NCI-H146 treated with DMSO at 0.1 percent for 48 hours (cell line): ENCODE measurements at regions not wholly inside any gene's neighbourhood (a gene's known extent, or its start where the extent isn't known, plus 50 kb on each side); places are given as distances from the start of the nearest gene placed in this dataset.
"Not testable (repeated sequence)": the region's sequence is repeated elsewhere in the genome, so short reads cannot be mapped to it uniquely, and the experiment has no call there.

Experiments used
- DNase-seq: peaks from one replicate; lab custom pipeline; 2025; ENCODE audit not compliant: unreplicated experiment; lab: John Stamatoyannopoulos, UW

DNA sequence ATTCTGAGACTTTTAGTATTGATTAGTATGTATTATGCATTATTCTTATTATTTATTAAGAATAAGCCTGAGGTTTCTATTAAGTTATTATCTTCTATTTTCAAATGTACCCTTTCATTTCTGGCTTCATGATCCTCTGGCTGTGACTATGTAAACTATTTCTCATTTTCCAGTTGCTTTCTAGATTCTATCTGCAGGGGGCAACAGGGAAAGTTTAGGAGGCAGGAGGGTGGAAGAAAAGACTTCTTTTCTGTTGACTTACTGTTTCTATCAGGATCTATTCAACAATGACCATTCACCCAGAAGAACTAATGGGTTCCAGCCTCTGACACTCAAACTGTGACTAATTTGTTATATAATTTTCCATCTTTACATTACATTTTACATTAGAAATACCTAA is 653.4 kb upstream of the FSHR start:
- DNase-seq, result no peak

DNA sequence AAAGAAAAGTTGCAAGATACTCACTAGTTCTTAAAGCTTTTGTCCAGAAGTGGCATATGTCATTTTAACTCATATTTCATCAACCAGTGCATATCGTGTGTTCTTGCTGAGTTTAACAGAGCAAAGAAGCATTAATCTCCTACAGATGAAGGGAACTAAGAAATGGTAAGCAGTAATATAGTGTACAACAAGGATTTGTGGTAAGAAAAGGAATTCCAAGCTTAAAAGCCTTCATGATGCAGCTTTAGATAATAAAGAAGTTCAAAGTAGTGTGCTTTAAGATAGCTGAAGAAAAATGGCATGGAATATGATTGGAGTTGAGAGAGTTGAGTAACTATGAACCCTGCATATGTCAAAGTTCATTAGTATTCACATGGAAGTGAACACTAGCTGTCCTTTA is 649.8 kb upstream of the FSHR start:
- DNase-seq, result no peak

DNA sequence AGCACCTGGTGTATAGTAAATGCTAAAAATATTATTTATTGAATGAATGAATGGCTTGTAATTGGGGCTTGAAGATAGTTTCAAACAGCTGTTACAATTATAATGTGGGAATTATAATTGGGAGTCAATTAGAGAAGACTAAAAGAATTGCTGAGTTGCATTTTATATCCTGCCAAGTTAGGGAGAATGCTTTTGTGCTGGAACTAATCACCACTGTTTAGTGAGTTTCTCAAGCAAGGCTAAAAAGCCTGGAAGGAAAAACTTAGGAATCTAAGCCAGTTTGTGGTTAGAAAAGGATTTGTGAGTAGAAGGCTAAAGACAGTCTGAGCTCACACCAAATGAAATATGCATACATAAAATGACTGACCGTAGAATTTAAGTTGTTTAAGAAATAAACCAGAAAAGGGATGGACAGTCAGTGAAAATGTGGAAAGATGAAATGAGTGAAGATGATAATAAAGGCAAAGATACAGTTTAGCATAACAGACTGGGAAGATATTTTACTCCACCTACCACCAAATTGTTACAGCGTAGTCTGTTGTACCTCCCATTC is 647.7 kb upstream of the FSHR start:
- DNase-seq, result no peak

DNA sequence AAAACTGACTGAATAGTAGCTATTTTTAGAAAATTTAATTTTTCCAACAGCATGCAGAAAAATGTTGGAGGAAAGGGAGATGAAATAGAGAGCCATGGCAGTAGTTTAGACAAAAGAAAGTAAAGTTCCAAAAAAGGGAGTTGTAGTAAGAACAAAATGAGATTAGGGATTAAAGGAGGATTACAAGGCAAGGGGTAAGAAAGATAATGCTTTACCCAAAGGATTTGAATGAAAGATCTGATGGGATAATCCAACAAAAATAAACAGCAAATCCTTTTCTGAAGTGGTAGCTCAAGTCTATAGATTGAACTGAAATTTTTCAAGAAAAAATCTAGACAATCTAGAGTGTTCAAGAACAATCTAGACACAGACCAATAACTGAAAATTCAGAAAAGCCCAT is 644.3 kb upstream of the FSHR start:
- DNase-seq, result no peak

DNA sequence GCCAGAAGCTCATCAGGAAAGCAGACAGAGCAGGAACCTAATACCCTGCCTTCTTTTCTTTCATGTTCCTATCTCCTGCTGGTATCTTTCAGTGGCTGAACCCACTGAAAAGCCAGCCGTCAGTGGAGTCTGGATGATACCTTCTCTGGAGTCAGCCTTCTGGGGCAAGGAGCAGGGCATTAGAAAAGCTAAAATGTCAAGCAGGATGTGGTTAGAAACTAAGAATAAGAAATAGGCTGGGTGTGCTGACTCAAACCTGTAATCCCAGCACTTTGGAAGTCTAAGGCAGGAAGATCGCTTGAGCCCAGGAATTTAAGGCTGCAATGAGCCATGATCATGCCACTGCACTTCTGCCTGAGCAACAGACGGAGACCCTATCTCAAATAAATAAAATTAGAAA is 642.0 kb upstream of the FSHR start:
- DNase-seq, result no peak

DNA sequence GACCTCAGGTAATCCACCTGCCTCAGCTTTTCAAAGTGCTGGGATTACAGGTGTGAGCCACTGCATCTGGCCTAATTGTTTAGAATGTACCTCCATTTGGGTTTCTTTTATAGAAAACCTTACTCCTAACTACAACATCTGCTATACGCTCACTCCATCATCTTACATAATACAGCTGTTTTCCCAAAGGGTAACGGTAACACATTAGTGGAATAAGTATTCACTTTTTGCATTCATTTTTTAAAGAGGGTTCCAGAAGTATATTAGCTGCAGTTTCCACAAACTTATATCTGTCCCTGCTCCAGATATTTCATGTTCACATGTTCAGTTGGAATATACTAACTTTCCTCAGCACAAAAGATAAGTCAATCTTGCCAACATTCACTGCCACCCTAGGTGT is 640.1 kb upstream of the FSHR start:
- DNase-seq, result no peak

DNA sequence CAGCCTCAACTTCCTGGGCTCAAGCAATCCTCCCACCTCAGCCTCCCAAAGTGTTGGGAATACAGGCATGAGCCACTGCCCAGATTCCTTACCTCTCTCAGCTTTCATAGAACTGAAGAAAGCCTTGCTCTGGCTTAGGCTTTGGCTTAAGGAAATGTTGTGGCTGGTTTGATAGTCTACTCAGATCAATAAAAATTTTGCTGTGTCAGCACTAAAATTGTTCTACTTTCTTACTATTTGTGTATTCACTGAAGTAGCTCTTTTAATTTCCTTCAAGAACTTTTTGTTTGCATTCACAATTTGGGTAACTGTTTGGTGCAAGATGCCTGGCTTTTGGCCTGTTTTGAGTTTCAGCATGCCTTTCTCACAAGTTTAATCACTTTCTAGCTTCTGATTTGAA is 634.0 kb upstream of the FSHR start:
- no peak for DNase-seq

DNA sequence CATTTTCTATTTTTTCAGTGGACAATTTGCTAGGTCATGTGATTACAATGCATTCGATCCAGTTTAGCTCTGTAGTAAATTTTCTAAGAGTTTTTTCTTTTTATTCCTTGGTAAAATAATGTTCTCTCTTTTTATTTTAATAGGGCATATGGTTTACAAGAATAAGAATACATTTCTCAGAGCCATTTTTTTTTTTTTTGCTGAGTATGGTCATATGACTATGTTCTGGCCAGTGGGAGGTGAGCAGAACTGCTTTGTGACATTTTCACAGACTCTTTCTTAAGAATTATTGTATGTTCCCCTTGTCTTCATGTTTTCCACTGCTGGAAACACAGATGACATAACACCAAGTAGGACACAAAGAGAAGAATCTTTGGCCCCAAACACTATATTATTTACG is 626.6 kb upstream of the FSHR start:
- DNase-seq, result no peak

DNA sequence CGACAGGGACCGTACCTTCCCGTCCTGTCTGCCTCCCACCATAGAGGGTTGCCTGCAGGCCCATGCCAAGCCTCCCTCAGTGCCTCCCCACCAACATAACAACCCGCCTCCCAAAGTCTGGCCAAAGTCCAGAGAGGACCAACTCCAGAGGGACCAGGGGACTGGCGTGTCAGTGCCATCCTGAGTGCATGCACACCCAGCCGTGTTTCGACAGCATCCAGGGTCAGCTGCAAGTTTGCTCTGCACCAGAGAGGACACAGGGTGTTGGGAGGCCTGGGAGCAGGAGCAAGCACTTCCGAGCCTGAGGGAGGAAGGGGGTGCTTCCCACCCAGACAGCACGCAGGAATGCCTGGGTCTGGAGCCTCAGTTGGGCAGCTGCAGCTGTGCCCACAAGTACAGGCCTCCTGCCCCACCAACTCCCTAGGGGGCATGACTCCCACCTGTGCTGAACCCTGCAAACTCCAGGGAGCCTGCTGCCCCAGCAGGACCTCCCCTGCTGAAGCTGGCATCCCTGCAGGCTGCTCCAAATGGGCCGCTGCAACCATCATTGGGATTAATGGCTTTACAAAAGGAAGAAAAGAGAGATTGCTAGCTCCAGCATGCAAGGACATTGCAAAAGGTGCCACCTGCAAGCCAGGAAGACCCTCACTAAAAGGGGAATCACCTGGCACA is 618.1 kb upstream of the FSHR start:
- DNase-seq, result no peak

DNA sequence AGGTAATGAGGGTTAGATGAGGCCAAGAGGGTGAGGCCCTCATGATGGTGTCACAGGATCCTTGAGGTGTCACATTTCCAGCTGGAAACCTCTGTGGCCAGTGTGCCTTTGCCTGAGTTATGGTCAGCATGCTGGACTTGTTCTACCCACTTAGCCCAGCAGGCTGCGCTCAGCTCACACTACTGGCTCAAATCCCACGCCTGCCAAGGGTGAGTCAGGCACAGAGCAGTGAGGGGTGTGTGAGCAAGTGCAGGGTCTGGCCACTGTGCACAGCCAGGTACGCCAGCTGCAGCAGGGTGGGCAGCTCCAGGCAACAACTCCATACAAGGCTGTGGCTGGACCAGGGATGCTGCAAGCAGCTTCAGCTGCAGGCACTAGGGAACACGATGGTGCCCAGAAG is 616.6 kb upstream of the FSHR start:
- DNase-seq, result no peak

DNA sequence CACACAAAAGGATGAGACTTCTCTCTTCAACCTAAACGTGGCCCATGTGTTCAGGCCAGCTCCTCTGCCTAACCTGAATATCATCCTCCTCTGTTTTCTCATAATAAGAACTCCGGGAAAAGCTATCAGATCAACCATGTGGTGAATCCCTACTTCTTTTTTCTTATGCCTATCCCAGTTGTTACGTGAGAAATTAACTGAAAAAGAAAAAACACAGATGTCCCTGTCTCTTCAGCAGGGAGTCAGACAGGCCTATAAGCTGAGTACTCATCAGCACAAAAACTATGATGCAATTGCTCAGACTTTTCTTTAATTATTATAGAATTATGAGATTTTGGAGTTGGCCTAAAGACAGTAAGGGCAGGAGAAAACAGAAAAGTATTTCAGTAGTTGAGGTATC is 613.0 kb upstream of the FSHR start:
- no peak for DNase-seq

DNA sequence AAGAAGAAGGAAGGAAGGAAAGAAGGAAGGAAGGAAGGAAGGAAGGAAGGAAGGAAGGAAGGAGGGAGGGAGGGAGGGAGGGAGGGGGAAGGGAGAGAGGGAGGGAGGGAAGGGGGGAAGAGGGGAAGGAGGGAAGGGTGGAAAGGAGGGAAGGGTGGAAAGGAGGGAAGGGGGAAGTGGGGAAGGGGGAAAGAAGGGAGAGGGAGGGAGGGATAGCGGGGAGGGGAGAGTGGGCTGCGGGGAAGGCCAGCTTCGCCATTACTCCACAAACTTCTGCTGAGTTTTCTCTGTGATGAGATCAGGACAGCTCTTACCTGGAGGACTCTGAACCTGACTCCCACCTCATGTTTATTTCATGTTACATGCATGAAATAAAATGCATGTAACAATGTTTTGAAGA is 601.5 kb upstream of the FSHR start:
- DNase-seq, result no peak

DNA sequence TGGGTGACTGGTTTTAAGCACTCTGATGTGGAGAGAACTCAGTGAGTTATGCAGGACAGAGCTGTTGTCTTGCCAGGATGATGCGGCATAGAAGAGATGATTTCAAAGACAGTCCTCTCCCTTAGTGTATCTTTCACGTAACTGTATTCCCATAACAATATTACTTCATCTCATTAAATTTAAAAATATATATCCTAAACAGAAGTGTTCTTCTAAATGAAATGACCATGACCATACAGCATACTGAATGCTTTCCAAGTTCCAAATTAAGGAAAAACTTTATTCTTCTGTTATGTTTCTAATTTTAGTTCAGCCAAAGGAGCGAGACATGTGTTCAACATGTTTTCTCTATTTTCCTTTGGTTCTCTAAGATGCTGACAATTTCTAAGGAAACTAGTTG is 600.1 kb upstream of the FSHR start:
- DNase-seq, result no peak

DNA sequence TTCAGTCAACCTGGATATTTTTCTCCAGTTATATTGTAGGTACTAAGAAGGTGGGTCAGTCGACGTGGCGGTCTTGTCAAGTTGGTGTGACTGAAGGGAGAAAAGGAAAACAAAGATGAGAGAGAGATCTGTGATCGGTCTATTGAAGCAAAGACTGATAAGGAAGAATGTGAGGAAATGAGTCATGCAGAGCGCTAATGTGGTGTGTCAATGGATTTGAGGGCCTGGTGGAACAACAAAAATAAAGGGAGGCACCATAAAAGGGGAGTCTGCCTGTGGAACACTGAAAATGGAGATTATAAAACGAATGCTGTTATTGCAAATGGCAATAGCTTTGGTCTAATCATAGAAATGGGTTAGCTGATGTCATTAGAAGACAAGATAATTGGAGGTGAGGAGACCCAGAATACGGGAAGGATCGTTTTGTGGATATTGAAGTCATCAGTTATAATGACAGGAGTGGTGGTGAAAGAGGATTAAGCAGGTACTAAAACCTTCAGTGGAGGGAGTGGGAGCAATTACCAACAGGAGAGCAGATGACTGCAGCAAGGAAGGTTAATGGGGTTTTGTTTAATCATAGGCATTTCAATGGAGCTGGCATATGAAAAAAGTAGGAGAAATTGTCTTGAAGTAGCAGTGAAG is 599.1 kb upstream of the FSHR start:
- DNase-seq, result peak; percentile 55

DNA sequence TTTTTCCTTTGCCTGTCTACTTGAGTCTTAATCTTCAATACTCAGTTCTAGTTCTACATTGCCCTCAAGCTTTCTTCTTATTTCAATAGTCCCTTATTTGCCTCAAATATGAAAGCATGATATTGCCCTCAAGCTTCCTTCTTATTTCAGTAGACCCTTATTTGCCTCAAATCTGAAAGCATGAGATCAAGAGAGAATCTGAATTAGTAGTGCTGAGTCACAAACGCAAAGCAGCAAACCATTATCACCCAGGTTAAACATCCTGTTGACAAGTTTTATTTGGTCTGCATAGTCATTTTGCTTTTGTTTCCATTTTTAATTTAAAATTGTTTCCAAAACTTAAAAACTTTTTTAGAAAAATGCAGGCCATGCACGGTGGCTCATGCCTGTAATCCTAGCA is 583.3 kb upstream of the FSHR start:
- no peak for DNase-seq

DNA sequence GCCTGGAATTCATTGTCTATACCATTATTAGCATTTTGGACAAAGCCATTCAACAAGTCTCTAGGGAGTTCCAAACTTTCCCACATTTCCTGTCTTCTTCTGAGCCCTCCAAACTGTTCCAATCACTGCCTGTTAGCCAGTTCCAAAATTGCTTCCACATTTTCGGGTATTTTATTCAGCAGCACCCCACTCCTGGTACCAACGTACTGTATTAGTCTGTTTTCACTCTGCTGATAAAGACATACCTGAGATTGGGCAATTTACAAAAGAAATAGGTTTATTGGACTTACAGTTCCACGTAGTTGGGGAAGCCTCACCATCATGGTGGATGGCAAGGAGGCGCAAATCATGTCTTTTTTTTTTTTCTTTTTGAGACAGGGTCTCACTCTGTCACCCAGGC is 578.6 kb upstream of the FSHR start:
- DNase-seq, result not testable (repeated sequence)

DNA sequence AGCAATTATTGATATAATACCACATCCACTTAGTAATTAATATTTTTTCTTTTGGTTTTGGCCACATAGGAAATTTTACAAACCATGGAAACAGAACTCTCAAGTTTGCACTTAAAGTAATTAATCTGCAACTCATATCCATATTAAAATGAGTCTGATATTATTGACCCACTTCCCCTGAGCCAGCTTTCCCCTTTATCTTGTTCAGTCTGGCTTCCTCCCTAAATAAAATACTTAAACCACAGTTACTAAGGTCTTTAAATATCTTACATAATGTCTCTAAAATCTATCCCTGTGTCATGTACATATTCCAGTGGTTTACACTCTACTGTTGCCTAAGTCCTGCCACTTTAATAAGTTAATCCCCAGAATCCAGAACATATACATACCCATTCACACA is 564.9 kb upstream of the FSHR start:
- no peak for DNase-seq

DNA sequence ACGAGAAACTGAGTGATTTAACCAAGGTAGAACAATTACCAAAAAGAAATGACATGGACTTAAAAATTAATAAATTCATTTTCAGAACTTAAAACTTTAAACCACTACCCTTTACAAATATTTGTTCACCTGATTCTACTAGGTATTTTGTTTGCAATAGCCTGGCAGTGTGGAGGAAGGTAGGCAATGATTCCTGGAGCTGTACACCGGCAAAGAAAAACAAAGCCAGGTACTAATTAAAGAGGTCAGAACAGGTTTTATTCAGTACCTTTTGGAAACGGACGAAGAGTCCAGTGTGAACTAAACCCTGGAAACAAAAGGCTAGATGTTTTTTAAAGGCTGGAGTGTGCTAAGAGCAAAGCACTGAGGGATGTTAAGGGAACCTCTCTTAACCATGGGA is 561.3 kb upstream of the FSHR start:
- DNase-seq, result no peak

DNA sequence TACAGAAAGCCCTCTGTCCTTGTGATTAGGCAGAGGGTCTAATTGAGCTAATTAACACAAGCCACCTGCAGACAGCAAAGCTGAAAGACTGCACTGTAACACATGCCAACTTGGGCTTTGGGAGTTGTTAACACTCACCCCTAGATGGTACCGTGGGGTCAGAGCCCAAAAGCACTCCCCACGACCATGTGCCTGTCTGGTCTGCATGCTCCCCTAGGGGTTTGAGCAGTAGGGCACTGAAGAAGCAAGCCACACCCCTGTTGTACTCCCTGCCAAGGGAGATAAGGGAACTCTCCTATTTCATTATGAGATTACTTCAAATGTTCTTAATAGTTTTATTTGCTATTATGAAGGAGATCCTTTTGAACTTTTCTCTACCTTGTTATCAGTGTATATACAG is 560.1 kb upstream of the FSHR start:
- DNase-seq, result no peak

DNA sequence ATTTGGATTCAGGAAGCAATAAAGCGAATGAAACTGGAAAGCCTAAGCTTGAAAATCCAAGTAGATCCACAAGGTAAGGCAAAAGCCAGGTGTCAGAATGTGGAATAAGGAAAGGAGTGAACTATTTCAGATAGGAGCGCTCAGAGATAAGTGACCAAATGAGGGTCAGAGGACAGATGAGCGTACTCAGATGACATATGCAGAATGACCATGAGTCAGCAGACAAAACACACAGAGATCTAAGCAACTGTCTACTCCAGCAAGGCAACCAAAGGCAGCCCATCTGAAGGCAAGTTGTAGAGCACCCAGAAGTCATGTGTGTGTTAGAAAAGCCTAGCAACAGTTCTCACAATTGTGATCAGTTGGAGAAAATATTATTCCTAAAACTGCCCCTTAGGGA is 548.4 kb upstream of the FSHR start:
- no peak for DNase-seq

DNA sequence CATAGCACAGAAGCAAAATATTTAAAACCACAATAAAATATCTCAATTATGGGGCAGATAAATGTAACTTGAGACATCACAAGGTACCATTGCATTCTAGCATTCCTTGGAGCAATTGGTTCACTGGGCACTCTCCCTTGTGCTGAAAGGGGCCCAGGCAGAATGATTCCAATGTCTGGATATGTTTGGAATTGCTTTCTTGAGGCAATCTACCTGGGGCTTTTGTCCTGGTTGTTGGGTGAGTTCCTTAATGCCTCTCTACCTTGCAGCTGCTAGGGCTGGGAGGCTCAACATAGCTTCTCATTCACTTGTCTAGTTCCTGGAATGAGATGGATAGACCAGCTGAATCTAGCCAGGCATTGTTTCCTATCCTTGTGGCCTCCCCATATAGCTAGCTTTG is 539.6 kb upstream of the FSHR start:
- DNase-seq, result no peak

DNA sequence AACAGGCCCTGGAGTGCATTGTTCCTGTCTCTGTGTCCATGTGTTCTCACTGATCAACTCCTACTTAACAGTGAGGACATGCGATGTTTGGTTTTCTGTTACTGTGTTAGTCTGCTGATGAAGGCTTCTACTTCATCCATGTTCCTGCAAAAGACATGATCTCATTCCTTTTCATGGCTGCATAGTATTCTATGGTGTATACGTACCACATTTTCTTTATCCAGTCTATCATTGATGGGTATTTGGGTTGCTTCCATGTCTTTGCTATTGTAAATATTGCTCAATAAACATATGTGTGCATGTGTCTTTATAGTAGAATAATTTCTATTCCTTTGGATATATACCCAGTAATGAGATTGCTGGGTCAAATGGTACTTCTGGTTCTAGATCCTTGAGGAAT is 537.7 kb upstream of the FSHR start:
- DNase-seq, result not testable (repeated sequence)

DNA sequence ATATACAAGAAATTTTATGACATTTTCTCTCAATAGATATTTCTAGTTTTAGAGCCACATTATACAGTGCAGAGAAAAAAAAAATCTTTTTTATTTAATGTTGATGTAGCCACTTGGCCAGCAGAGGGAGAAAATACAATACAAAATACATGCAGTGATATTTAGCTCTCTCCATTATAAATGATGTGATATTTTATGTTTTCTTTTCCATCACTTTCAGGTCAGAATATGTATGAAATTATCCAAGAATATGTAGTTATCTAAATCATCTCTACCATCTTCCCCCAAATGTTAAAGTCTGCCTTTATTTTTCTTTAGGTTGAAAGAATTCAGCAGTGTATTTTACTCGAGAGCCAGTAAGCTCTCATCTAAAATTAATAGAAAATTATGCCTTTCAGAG is 533.6 kb upstream of the FSHR start:
- peak; percentile 18 for DNase-seq
